ENCODE measurements at regions not wholly inside any gene's neighbourhood (a gene's known extent, or its start where the extent isn't known, plus 50 kb on each side); places are given as distances from the start of the nearest gene placed in this dataset.

GRCh38 chr5:124236361-124237205, 509.9 kb downstream of the ZNF608 start:
- no peak for TF ChIP-seq CTCF (optimal IDR thresholded peaks at IDR 0.05 in 1 of 3, IDR thresholded peaks at IDR 0.05 in 1 of 3, conservative IDR thresholded peaks at IDR 0.05 in 1 of 3; ENCODE audit: extremely low read depth in 1 of 3, insufficient read depth in 2 of 3, low read length in 3 of 3)
- TF ChIP-seq EZH2 (IDR thresholded peaks at IDR 0.05; ENCODE audit: low read length): no peak

All from keratinocyte (primary cell).